IPS-15b (cell line): ENCODE measurements at regions not wholly inside any gene's neighbourhood (a gene's known extent, or its start where the extent isn't known, plus 50 kb on each side); places are given as distances from the start of the nearest gene placed in this dataset.

Experiments
- H3K27me3 ChIP-seq: one replicate; pipeline ENCODE4 v1.6.1; 2013; ENCODE audit warnings: low read length; ENCODE audit not compliant: control insufficient read depth, insufficient read depth
- H3K36me3 ChIP-seq: one replicate; pipeline ENCODE4 v1.6.1; 2013; ENCODE audit warnings: low read length; ENCODE audit not compliant: control insufficient read depth, insufficient read depth
- H3K4me1 ChIP-seq: one replicate; pipeline ENCODE4 v1.6.1; 2013; ENCODE audit warnings: mild to moderate bottlenecking, low read length; ENCODE audit not compliant: control insufficient read depth, insufficient read depth
- H3K4me3 ChIP-seq: one replicate; pipeline ENCODE4 v1.5.1; 2013; ENCODE audit warnings: low read depth, low read length
- H3K9ac ChIP-seq: one replicate; pipeline ENCODE4 v1.6.1; 2013; ENCODE audit warnings: low read depth, mild to moderate bottlenecking, low read length
- H3K9me3 ChIP-seq: one replicate; pipeline ENCODE4 v1.6.1; 2013; ENCODE audit warnings: mild to moderate bottlenecking, low read length; ENCODE audit not compliant: control insufficient read depth, insufficient read depth

- no peak overlapping the region for H3K9ac ChIP-seq
- no peaks in the 10 kb centered on the region for H3K9me3 ChIP-seq
- H3K4me3 ChIP-seq: no peak overlapping the region
- no peaks in the 10 kb centered on the region for H3K27me3 ChIP-seq
- H3K36me3 ChIP-seq: no peaks in the 10 kb centered on the region
- peaks cover 14% of the 10 kb centered on the region for H3K4me1 ChIP-seq
Measured at GRCh38 chr2:172377408-172377807, 50.0 kb upstream of the ITGA6 start.
